ENCODE measurements at regions not wholly inside any gene's neighbourhood (a gene's known extent, or its start where the extent isn't known, plus 50 kb on each side); places are given as distances from the start of the nearest gene placed in this dataset.

DNA sequence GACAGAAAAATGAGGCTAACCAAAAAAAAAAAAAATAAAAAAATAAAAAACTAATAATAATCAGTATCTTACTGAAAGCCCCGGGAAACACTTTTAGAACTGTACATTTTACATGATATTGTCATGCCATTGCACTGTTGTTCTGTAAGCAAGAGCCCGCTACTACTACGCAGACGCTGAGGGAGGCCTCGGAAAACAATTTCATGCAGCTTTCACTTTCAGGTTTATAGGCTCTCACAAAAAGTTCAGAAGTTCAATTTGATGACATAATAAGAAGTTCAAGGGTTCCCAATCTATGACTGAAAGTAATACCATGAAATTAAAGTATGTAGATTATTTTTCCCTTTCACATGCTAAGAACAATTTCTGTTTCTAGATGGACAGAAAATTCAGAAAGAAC lies 318.3 kb upstream of the ITGA1 start:
- H3K9me3 ChIP-seq (ENCODE audit: low read length): no peaks in the 10 kb centered on the region
- H3K36me3 ChIP-seq (ENCODE audit: insufficient read depth, low read length): no peaks in the 10 kb centered on the region
- TF ChIP-seq MXI1 (conservative IDR thresholded peaks at IDR 0.05; ENCODE audit: poor library complexity, severe bottlenecking) (no peak), RAD21 (conservative IDR thresholded peaks at IDR 0.05) (no peak), EZH2 (IDR thresholded peaks at IDR 0.05; ENCODE audit: borderline replicate concordance, insufficient read depth, low read length, poor library complexity, severe bottlenecking) (no peak), SMC3 (conservative IDR thresholded peaks at IDR 0.05; ENCODE audit: poor library complexity) (no peak), POLR2AphosphoS5 (IDR thresholded peaks at IDR 0.05) (no peak), TAF1 (IDR thresholded peaks at IDR 0.05; ENCODE audit: low read depth) (no peak), EP300 (conservative IDR thresholded peaks at IDR 0.05; ENCODE audit: poor library complexity, severe bottlenecking) (no peak)
- TF ChIP-seq, protein P1, sequence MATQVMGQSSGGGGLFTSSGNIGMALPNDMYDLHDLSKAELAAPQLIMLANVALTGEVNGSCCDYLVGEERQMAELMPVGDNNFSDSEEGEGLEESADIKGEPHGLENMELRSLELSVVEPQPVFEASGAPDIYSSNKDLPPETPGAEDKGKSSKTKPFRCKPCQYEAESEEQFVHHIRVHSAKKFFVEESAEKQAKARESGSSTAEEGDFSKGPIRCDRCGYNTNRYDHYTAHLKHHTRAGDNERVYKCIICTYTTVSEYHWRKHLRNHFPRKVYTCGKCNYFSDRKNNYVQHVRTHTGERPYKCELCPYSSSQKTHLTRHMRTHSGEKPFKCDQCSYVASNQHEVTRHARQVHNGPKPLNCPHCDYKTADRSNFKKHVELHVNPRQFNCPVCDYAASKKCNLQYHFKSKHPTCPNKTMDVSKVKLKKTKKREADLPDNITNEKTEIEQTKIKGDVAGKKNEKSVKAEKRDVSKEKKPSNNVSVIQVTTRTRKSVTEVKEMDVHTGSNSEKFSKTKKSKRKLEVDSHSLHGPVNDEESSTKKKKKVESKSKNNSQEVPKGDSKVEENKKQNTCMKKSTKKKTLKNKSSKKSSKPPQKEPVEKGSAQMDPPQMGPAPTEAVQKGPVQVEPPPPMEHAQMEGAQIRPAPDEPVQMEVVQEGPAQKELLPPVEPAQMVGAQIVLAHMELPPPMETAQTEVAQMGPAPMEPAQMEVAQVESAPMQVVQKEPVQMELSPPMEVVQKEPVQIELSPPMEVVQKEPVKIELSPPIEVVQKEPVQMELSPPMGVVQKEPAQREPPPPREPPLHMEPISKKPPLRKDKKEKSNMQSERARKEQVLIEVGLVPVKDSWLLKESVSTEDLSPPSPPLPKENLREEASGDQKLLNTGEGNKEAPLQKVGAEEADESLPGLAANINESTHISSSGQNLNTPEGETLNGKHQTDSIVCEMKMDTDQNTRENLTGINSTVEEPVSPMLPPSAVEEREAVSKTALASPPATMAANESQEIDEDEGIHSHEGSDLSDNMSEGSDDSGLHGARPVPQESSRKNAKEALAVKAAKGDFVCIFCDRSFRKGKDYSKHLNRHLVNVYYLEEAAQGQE (IDR thresholded peaks at IDR 0.05; ENCODE audit: borderline replicate concordance): no peak
- TF ChIP-seq, protein P2, sequence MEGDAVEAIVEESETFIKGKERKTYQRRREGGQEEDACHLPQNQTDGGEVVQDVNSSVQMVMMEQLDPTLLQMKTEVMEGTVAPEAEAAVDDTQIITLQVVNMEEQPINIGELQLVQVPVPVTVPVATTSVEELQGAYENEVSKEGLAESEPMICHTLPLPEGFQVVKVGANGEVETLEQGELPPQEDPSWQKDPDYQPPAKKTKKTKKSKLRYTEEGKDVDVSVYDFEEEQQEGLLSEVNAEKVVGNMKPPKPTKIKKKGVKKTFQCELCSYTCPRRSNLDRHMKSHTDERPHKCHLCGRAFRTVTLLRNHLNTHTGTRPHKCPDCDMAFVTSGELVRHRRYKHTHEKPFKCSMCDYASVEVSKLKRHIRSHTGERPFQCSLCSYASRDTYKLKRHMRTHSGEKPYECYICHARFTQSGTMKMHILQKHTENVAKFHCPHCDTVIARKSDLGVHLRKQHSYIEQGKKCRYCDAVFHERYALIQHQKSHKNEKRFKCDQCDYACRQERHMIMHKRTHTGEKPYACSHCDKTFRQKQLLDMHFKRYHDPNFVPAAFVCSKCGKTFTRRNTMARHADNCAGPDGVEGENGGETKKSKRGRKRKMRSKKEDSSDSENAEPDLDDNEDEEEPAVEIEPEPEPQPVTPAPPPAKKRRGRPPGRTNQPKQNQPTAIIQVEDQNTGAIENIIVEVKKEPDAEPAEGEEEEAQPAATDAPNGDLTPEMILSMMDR (IDR thresholded peaks at IDR 0.05; ENCODE audit: poor library complexity, severe bottlenecking): no peak
- no peak overlapping the region for H2AFZ ChIP-seq (ENCODE audit: low read depth, low read length)
- H3K79me2 ChIP-seq (replicated peaks; ENCODE audit: insufficient read depth, low read length): no peaks in the 10 kb centered on the region
- H3K9me2 ChIP-seq (ENCODE audit: insufficient read depth, low read length): no peaks in the 10 kb centered on the region
- no peaks in the 10 kb centered on the region for H3K27me3 ChIP-seq (ENCODE audit: insufficient read depth, low read depth, low read length)
- no peak overlapping the region for H3K4me2 ChIP-seq (ENCODE audit: low read length)
- no peak overlapping the region for H3K27ac ChIP-seq (ENCODE audit: low read length)
- H4K20me1 ChIP-seq (ENCODE audit: insufficient read depth): no peaks in the 10 kb centered on the region
- no peaks in the 10 kb centered on the region for H3F3A ChIP-seq (ENCODE audit: insufficient read depth, low read length, poor library complexity, severe bottlenecking)
- H3K4me3 ChIP-seq (ENCODE audit: low read length): no peak overlapping the region
- H3K9ac ChIP-seq (ENCODE audit: low read length): no peak overlapping the region

DNA sequence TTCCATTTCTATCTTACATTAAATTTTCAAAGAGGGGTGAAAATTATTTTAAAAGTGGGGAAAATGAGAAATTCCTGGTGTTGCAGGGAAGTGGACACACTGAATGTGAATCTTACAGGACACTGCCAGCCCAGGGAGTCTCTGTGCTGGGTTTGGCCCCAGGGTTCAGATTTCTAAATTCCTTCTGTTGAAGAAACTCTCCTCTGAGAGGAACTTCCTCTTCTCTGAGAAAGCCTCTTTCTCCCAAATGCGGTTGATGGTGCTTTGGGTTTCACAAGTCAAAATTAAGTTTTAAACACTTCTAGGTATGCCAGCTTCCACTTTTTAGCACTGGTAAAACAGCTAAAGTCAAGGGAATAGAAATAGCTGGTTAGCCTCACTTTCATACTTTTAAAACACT lies 317.9 kb upstream of the ITGA1 start:
- H3K9me2 ChIP-seq (ENCODE audit: insufficient read depth, low read length): no peaks in the 10 kb centered on the region
- no peak overlapping the region for H3K4me2 ChIP-seq (ENCODE audit: low read length)
- H3K9ac ChIP-seq (ENCODE audit: low read length): no peak overlapping the region

More for the DNA sequence above, 317.9 kb upstream of the ITGA1 start:
- Histone ChIP-seq H3K27me3 (ENCODE audit: insufficient read depth, low read depth, low read length) (no peaks in the 10 kb centered on the region), H3K4me3 (ENCODE audit: low read length) (no peak overlapping the region), H3F3A (ENCODE audit: insufficient read depth, low read length, poor library complexity, severe bottlenecking) (no peaks in the 10 kb centered on the region), H3K27ac (ENCODE audit: low read length) (no peak overlapping the region), H4K20me1 (ENCODE audit: insufficient read depth) (no peaks in the 10 kb centered on the region), H2AFZ (ENCODE audit: low read depth, low read length) (no peak overlapping the region), H3K9me3 (ENCODE audit: low read length) (no peaks in the 10 kb centered on the region), H3K79me2 (replicated peaks; ENCODE audit: insufficient read depth, low read length) (no peaks in the 10 kb centered on the region), H3K36me3 (ENCODE audit: insufficient read depth, low read length) (no peaks in the 10 kb centered on the region)
- TF ChIP-seq, protein P1 (IDR thresholded peaks at IDR 0.05; ENCODE audit: borderline replicate concordance): no peak
- TF ChIP-seq, protein P2 (IDR thresholded peaks at IDR 0.05; ENCODE audit: poor library complexity, severe bottlenecking): no peak
- no peak for TF ChIP-seq TAF1 (IDR thresholded peaks at IDR 0.05; ENCODE audit: low read depth)
- TF ChIP-seq EP300 (conservative IDR thresholded peaks at IDR 0.05; ENCODE audit: poor library complexity, severe bottlenecking): no peak
- TF ChIP-seq MXI1 (conservative IDR thresholded peaks at IDR 0.05; ENCODE audit: poor library complexity, severe bottlenecking): no peak
- TF ChIP-seq EZH2 (IDR thresholded peaks at IDR 0.05; ENCODE audit: borderline replicate concordance, insufficient read depth, low read length, poor library complexity, severe bottlenecking): no peak
- TF ChIP-seq POLR2AphosphoS5 (IDR thresholded peaks at IDR 0.05): no peak
- no peak for TF ChIP-seq SMC3 (conservative IDR thresholded peaks at IDR 0.05; ENCODE audit: poor library complexity)
- no peak for TF ChIP-seq RAD21 (conservative IDR thresholded peaks at IDR 0.05)
